Left cardiac atrium (tissue), 4 donors: ENCODE measurements at regions not wholly inside any gene's neighbourhood (a gene's known extent, or its start where the extent isn't known, plus 50 kb on each side); places are given as distances from the start of the nearest gene placed in this dataset.

Experiments
- ATAC-seq, 2 donors: fragments of 200-7000 bp; cut with Tn5 transposase; one replicate each; pipeline ENCODE4 v1.9.1; 2020; ENCODE audit warnings: mild to moderate bottlenecking in 2 of 2, moderate library complexity in 2 of 2
- DNase-seq: peaks from one replicate; pipeline ENCODE4 v3.0.0-alpha.2; 2020
- intact Hi-C, 2 donors: fragments of 100-400 bp; cut with DNase I; formaldehyde crosslinking; loops; one replicate each; pipeline versions ENCODE4 v1.14.1 to v1.15.1; 2022 to 2023
- donor health status: DM: no; HTN: yes; CAD: no.
- donor health status: DM: no; HTN: yes; CAD: no; lungs with severe emphysema.
- donor health status: DM: yes; HTN: yes; CAD: no.
- donor health status: Dilated cardiomyopathy.

DNA sequence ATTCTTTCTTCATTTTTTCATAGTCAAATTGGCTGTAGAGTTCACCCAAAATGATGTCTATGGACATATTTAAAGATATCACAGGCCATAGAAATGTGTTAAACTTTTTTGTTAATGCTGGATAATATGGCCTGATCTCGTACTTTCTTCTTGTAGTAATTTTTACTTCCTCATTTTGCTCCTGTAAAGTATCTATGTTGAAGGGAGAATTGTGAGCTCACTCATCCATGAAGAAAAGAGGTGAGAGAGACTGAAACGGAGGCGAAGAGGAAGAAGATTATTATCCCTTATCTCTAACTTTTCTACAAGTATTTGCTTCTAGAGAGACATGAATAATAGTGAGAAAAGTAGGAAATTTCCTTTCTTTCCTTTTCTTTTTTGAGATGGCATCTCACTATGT, 613.8 kb upstream of the TBL1XR1 start:
- no peak for DNase-seq
- no peak for ATAC-seq
- intact Hi-C loops = no loop called here

DNA sequence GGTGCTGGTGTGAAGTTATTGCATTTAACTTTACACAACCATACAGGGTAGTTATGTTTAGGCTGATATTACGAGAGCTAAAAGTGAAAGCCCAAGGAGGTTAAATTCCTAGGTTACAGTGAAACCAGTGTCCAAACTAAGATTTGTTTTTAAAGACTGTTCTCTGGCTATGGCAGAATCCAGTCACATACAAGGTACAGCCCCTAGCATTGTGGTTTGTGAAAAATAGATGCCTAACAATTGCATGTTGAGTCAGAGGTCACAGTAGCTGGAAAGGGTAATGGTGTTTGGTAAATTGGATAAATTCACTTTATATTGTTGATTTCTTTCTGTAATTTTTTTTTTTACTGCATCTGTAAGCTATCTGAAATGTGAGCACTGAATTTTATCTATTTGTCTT, 614.6 kb upstream of the TBL1XR1 start:
- ATAC-seq (no peak), DNase-seq (no peak)
- intact Hi-C loops = no loop called here

DNA sequence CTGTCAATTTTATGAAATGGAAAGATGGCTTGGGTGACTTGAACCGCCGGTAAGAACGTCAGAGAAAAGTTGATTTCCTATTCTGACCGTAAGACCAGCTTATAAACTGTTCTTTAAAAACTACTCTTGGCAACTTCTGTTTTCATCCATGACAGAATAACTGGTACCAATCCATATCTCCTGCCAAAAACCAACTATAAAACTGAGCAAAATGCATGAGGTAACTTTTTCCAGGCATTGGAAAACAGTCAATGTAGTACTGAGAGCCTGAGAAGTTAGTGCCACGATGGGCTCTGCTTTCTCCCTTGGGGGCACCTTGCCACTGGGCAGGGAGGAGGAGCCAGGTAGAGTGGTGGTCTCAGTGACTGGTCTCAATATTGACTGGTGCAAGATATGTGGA, 615.2 kb upstream of the TBL1XR1 start:
- no peak for ATAC-seq

DNA sequence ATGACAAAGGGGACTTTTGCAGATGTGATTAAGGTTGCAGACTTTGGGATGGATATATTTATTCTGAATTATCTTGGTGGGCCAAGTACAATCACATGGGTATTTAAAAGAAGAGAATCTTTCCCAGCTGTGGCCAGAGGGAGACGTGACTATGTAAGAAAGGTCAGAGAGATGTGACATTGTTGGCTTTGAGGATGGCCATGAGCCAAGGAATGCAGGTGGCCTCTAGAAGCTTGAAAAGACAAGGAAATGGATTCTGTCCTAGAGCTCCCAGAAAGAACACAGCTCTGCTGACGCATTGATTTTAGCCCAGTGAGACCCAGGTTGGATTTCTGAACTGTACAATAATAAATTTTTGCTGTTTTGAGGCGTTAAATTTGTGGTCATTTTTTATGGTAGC, 616.0 kb upstream of the TBL1XR1 start:
- ATAC-seq (peak; percentile 16 to 36), DNase-seq (no peak)
- intact Hi-C loops = no loop called here

More for the DNA sequence above, 615.2 kb upstream of the TBL1XR1 start:
- intact Hi-C loops = no loop called here
- DNase-seq = no peak

DNA sequence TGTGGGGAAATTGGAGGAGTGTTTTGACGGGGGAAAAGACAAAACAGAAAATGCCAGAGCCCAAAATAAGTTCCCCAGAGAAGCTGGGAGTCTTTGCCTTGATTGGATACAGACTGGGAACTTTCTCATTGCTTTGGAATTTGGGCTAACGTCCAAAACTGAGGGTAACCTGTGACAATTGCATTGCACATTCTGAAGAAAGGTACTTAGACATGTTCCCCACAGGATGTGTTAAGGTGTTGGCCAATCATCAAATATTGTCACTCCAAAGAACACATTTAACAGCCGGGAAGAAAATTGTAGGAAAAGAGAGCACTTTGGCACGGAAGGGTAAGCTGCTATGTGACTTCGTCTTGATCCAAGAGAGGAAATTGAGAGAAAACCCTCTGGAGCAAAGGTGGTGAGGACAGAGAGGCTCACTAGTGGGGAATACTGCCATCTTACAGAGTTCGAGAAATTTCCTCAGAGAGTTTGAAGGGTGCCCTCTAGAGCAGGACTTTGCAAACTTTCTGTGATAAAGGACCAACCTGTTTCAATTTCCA, 619.5 kb upstream of the TBL1XR1 start:
- ATAC-seq = peak; percentile 71 to 83

DNA sequence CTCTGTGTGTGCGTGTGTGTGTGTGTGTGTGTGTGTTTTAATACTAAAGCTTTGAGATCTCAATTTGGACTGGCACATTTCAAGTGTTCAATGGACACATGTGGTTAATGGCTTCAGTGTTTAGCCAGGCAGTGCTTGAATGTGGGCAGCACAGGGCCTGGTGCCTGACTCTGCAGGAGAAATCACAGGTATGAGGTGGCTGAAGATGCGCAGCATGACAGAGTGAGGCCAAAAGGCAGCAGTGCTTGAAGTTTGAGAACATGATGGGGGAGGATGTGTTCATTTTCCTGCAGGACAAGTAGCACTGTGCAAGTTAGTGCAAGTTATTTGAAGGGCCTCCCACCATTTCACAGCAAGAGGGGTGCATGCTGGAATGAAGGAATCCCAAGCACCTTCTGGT, 620.5 kb upstream of the TBL1XR1 start:
- ATAC-seq (no peak), DNase-seq (no peak)
- intact Hi-C loops = no loop called here

More for the DNA sequence above, 619.5 kb upstream of the TBL1XR1 start:
- DNase-seq = no peak
- intact Hi-C loops = no loop called here

DNA sequence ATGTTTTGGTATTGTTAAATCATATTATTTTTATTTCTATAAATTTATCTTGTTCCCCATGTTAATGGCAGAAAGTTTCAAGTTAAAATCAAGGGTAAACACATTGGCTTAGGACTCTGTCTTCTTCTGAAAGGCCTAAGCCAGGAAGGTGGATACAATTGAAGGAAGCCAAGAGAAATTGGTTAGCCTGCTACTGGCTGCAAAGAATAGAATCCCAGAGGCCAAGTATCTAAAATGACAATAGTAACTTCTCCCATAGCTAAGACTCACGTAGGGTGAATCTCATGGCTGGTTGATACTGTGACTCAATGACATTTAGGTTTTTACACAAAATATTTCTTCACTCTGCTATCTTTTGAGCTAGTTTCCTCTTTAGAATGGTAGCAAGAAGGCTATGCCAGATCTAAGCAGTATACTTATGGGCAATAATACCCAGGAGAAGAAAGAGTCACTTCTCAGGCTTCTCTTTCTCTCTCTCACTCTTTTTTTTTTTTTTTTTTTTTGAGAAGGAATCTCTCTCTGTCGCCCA, 621.5 kb upstream of the TBL1XR1 start:
- no peak for DNase-seq
- intact Hi-C loops = no loop called here
- ATAC-seq = no peak

DNA sequence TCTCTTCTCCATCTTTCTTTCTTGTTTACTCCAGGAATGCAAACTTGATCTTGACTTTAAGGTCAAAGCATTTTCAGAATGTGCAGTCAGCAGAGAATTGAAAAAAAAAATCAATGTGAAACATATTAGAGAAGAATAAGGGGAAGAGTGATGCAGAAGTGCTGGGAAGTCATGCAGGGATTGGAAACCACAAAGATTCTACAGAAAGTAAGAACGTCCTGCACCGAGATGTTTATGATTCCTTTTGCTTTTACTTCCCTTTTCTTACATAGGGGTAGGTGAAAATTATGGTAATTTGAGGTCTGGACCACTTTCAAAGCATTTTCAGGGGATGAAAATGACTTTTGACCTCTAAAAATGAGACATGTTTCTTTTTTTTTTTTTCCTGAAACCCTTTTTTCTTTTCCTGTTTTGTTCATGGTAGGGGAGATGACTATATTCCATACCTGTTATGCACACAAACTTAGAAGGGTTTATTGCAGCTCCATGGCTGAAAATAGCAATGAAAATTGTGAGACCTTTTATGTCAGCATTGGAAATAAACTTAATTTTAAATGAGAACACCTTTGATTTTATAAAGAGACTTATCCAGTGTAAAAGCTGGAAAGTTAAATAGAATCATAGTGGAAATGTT, 623.5 kb upstream of the TBL1XR1 start:
- ATAC-seq (no peak), DNase-seq (no peak)
- intact Hi-C loops = no loop called here

DNA sequence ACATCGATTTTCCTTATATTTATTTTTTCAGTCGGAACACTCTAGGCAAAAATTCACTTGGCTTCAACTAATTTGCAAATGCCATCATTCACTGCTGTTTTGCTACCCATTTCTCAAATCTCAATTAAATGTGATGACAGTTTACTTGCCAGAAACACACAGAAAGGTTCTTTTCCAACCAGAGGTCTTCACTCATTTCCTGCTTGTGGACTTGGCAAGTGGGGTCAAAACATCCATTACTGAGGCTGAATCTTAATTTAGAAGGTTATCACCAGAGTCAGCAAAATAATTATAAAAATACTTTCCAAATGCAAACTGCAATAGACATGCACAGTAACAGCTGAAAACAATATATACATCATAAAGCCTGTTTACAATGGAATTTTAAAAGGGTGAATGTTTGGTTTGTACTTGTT, 625.4 kb upstream of the TBL1XR1 start:
- DNase-seq (no peak), ATAC-seq (no peak)
- intact Hi-C loops = no loop called here

DNA sequence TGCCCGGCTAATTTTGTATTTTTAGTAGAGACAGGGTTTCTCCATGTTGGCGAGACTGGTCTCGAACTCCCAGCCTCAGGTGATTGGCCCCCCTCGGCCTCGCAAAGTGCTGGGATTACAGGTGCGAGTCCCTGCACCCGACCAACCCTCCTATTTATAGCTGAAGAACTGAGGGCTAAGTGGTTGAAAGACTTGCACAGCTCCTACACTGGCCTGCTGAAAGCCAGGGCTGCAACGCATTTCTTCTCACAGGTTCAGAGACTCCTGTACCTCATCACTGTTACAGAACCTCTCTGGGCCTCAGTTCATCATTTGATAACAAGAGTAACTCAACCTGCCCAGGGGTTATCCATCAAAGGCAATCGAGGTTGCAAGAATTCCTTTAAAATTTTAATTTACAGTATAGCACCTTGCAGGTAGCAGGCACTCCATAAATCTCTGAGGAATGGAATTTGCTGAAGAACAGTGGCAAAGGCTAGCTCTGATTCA, 626.5 kb upstream of the TBL1XR1 start:
- ATAC-seq (peak in 1 of 2 donors; percentile 7), DNase-seq (no peak)
- intact Hi-C loops = no loop called here

DNA sequence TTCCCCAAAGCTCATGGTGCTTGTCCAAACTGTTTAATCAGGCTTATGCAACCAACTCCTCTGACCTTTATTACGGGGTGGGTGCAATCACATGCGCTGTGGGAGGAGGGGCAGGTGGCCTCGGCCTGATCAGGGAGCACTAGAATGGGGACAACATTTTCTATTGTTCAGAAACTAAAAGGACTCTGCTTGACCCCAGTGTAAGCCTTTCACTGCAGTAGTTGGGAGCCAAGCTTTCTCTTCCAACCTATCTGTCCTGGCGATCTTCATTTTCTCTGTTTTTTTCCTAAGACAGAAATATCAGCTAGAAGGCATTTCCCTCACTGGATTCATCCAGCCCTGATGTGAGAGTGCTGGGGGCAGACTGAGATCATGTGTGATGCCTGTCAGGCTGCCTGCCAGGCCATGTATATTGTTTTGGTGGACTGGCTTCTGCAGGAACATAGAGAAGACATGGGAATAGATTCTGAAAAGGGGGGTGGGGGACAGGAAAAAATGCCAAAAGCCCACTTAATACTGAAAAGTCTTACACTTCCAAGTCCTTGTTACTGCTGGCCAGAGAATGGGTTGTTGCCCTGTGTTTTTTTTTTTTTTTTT, 627.0 kb upstream of the TBL1XR1 start:
- DNase-seq (peak; percentile 68), ATAC-seq (peak; percentile 91 to 93)
- intact Hi-C loops = no loop called here

DNA sequence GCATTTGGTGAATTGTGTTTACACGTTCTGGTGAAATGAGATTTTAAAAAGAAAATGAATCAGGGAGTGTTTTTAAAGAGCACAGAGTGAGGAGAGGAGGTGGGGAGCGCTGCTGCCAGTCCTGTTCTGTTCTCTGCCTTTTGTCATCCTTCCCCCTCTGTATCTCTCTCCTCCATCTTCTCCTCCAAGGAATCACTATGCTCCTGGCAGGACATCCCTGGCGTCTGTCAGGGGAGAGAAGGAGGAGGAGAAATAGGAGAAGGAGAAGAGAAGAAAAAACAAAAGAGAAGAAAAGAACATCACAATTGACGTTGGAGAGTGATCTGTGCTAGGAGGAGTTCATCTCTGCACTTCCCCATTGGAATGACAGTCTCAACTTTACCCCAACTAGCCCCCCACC, 627.6 kb upstream of the TBL1XR1 start:
- intact Hi-C loops = no loop called here
- no peak for DNase-seq
- peak; percentile 12 to 18 for ATAC-seq

DNA sequence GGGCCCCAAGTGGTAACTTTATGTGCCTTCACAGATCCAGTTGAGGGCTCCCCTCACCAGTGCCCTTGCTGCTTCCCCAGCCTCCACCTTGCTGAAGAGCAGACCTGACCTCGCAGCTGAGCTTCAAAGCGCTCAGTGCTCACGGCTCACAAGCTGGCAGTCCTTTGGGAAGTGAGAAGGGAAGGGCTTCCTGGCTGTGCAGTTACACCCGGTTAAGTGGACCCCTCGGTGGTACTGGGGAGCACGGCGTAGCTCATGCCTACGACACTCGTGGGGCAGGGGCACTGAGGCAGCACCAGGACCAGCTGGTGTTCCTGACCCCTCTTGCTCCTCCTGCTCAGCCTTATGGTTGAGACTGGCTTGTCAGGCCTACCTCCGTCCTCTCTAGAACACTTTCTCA, 629.0 kb upstream of the TBL1XR1 start:
- no peak for DNase-seq
- intact Hi-C loops = no loop called here
- ATAC-seq = no peak

DNA sequence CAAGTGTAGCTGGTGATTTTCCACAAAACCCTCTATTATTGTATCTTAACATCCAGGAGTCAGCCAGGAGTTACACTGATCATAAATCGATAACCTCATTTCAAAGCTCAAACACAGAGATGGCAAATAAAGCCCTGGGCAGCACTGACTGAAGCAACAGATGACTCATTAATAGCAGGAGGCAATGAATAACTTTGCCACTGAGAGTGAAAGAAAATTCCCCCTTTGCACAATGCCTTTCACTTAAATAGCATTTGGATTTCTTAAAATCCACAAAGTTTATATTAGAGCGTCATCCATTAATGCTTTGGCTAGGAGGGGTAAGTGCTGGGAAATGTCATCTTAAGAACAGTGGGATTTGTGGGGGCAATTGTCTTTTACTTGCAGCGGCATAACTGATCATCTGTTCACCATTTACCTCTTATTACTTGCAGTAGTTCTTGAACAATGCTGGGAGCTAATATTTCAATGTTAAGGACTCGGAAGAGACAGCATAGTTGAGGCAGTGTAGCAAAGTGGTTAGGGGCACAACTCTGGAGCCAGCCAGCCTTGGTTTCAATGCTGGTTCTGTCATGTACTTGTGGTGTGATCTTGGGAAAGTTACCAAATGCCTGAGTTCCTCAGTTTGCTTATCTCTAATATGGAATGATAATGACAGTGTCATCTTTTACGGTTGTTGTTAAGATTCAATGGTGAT, 630.4 kb upstream of the TBL1XR1 start:
- intact Hi-C loops = no loop called here
- no peak for DNase-seq
- ATAC-seq = peak in 1 of 2 donors; percentile 17

DNA sequence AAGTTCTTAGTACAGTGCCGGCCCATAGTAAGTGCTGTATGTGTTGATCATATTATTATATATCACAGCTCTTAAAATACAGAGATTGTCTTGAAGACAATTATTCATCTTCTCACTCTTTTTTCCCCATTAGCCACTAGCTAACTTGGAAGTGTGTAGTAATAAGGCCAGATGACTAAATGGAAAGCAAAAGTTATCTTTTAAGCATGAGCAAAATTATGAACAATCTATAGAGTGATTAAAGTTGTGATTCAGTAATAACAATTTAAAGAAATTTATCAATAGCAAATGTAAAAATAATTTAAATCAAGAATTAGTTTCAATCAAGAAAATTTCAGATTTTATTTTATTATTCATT, 630.9 kb upstream of the TBL1XR1 start:
- DNase-seq (no peak), ATAC-seq (no peak)
- intact Hi-C loops = no loop called here

DNA sequence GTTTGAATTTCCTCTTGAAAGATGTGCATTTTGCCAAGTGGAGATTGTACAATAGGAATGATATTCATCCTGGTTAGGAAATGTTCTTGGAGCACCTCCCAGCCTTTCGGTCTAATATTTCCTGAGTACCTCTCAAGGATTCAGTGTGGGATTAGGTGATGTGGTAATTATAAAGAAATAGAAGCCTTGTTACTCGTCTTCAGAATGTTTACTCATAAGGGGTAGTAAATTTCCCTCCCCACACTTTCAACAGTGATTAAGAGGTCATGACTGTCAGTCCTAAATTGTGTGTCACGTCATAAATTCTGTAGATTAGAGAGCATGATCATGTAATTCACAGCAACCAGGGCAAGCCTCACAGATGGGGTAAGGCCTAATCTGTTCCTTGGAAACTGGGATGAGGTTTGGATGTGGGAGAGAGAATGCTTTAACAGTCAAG, 633.1 kb upstream of the TBL1XR1 start:
- DNase-seq = no peak
- peak; percentile 81 to 90 for ATAC-seq
- intact Hi-C loops = no loop called here

DNA sequence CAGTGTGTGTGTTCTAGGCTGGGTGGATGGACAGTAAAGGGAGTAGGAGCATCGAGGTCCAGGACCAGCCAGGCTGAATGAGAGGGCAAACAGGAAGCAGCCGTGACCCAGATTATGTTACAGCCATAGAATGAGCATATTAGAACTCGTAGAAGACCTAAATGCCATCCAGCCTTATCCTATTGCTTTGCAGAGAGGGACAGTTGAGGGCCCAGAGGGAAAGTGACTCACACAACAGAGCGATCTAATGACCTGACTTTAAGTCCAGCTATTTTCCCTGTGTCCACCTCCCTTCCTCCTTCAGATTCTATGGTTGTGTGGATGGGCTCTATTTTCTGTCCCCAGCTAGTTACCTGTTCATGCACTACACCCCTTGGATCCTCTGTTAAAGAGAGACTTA, 634.1 kb upstream of the TBL1XR1 start:
- DNase-seq (no peak), ATAC-seq (no peak)
- intact Hi-C loops = no loop called here

DNA sequence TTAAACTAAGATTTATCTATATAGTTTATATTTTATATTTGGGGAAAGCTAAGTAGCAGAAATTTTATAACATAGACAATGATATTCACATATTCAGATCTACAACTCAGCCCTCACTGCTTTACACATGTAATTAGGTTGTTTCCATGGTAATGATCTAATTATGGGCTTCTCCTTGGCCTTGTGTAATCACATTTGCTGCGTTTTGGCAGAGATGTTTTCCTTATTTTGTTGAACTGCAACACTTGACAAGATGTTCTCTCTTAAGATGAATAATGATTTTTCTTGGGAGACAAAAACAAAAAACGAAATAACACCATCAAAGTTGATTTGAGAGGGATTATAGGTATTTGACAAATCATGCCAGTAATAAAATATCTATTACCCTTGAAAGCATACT, 635.6 kb upstream of the TBL1XR1 start:
- DNase-seq (no peak), ATAC-seq (peak; percentile 27 to 38)
- intact Hi-C loops = no loop called here

DNA sequence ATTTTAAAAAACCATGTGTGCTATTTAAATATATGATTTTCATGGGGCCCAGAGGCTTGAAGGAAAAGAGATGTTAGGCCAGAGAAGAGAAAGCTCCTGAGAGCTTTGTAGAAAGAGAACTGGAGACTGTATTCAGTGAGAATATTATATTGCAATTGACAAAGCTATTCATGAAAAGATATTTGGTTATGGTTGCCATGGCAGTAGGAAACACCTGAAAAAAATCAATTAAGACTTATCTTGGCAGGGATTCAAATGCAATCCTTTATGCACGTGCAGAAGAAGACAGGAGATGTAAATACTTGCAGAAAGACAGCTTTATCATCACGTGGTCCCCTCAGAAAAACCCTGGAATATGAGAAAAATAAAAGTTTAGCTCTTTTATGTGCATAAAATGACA, 636.0 kb upstream of the TBL1XR1 start:
- intact Hi-C loops = no loop called here
- ATAC-seq (no peak), DNase-seq (no peak)

DNA sequence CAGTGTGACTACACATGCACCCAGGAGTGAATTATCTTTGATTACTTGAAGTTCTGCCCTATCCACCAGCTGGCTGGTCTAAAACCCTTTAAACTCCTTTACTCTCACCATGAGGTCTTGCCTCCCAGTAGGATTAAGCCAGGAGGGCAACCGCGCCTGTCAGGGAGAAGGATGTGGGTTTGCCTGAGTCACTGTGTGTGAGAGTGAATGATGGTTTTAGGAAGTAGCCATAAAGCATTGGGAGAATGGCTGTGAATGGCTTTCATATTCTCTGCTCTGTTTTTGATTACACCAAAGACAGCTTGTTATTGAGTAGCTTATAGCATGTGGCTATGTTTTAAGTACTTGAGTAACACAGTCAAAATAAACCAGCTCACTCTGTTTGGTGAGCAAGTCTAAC, 637.7 kb upstream of the TBL1XR1 start:
- intact Hi-C loops = no loop called here
- ATAC-seq (no peak), DNase-seq (no peak)
